C4-2B (cell line): ENCODE measurements at regions not wholly inside any gene's neighbourhood (a gene's known extent, or its start where the extent isn't known, plus 50 kb on each side); places are given as distances from the start of the nearest gene placed in this dataset.

Source experiments
- ZFX ChIP-seq: fragments of 450-650 bp; IDR thresholded peaks from 2 replicates; pipeline ENCODE4 v1.6.1; 2017
- TF ChIP-seq, protein P1 (sequence below): fragments of 450-650 bp; conservative IDR thresholded peaks from 2 replicates; pipeline ENCODE4 v1.5.1; 2017; ENCODE audit warnings: mild to moderate bottlenecking

DNA sequence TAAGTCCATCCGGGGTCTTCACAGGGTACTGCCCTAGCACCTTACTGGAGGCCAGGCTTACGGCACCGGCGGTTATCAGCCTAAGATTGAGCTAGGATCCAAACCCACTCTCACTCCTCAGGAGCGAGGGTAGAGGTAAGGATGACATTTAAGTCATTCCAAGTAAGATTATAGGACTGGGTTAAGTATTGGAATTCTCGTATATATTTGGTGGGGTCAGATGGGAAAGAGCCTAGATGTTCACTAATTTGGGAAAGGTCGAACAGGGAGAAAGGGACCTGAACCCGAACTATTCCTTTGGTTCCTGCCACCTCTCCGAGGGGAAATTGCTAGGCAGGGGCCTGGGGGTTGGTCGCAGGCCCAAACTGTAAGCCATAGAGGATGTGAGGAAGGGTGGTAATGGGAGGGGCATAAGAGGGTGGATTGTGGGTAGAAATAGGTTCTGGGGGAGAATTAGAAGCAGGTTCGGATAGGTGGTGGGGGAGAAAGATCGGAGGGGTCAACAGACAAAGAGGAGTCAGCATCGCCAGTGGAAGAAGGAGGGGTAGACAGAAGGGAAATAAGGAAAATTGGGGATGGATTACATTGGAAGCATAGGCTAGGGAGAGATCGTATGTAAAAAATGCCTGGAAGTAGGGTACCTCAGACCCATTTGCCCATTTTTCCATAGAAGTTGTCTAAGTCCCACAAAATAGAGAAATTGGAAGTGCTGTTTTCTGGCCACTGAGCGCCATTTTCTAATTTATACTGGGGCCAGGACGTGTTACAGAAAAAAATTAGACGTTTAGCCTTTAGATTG lies 747.1 kb upstream of the ADGRB3 start:
- TF ChIP-seq, protein P1, sequence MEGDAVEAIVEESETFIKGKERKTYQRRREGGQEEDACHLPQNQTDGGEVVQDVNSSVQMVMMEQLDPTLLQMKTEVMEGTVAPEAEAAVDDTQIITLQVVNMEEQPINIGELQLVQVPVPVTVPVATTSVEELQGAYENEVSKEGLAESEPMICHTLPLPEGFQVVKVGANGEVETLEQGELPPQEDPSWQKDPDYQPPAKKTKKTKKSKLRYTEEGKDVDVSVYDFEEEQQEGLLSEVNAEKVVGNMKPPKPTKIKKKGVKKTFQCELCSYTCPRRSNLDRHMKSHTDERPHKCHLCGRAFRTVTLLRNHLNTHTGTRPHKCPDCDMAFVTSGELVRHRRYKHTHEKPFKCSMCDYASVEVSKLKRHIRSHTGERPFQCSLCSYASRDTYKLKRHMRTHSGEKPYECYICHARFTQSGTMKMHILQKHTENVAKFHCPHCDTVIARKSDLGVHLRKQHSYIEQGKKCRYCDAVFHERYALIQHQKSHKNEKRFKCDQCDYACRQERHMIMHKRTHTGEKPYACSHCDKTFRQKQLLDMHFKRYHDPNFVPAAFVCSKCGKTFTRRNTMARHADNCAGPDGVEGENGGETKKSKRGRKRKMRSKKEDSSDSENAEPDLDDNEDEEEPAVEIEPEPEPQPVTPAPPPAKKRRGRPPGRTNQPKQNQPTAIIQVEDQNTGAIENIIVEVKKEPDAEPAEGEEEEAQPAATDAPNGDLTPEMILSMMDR, result no peak
- no peak for TF ChIP-seq ZFX
